Left lung (tissue), 4 donors: ENCODE measurements at regions not wholly inside any gene's neighbourhood (a gene's known extent, or its start where the extent isn't known, plus 50 kb on each side); places are given as distances from the start of the nearest gene placed in this dataset.
A peak's percentile ranks its signal among the peaks of the same experiment; 100 is the strongest.

Experiments
- ATAC-seq: fragments of 200-7000 bp; cut with Tn5 transposase; one replicate; pipeline ENCODE4 v1.9.1; 2020; ENCODE audit warnings: moderate library complexity
- DNase-seq, 4 donors: peaks; one replicate each; pipeline ENCODE4 v3.0.0-alpha.2; 2013 to 2020
- H3K27ac ChIP-seq, 2 donors: fragments of 200-600 bp; sonication (generic) in 1 of 2; one replicate each; pipeline versions ENCODE4 v1.5.0 to v1.8.0; 2020 to 2021
- H3K27me3 ChIP-seq, 2 donors: fragments of 200-600 bp; sonication (generic) in 1 of 2; one replicate each; pipeline versions ENCODE4 v1.5.0 to v1.8.0; 2020 to 2021
- H3K36me3 ChIP-seq, 2 donors: fragments of 200-600 bp; sonication (generic) in 1 of 2; one replicate each; pipeline versions ENCODE4 v1.5.0 to v1.8.0; 2020 to 2021
- H3K4me1 ChIP-seq, 2 donors: fragments of 200-600 bp; one replicate each; pipeline ENCODE4 v1.8.0; 2021
- H3K4me3 ChIP-seq, 2 donors: fragments of 200-600 bp; sonication (generic) in 1 of 2; one replicate each; pipeline versions ENCODE4 v1.5.0 to v1.8.0; 2020 to 2021; ENCODE audit warnings: mild to moderate bottlenecking in 1 of 2
- H3K9me3 ChIP-seq, 2 donors: fragments of 200-600 bp; sonication (generic) in 1 of 2; one replicate each; pipeline versions ENCODE4 v1.5.0 to v1.8.0; 2020 to 2021
- intact Hi-C, 2 donors: fragments of 100-400 bp; cut with DNase I; formaldehyde crosslinking; loops; one replicate each; pipeline versions ENCODE4 v1.11.2 to v1.14.2; 2022
- TF ChIP-seq, protein P1 (sequence below), 2 donors: fragments of 200-600 bp; sonication (generic) in 1 of 2; IDR thresholded peaks; one replicate each; pipeline versions ENCODE4 v1.5.0 to v1.8.0; 2021; ENCODE audit warnings: antibody characterized with exemption in 2 of 2
- donor health status: DM: no; HTN: yes; CAD: no.
- donor health status: DM: no; HTN: no; CAD: no.

DNA sequence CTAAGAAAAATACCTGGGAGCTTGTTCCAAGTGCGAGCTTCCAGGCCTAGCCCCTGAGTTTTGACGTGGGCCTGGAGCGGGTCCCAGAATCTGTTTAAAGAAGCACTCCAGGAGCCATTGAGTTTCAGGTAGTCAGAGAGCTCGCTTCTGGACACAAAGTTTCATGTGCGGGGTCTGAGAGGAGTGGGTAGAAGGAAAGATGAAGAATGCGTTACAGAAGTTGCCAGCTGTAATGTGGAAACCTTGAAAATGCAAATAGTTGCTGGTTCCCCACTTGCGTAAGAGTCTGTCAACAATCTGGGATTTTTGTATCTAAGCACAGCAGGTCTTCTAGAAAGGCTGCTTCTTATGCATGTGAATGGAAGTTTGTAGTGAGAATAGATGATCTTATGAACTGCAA is 77.5 kb upstream of the CLCN4 start:
- Histone ChIP-seq H3K4me1 (peaks cover 5 to 15% of the 10 kb centered on the region in 2 donors), H3K27ac (no peak overlapping the region), H3K9me3 (no peaks in the 10 kb centered on the region), H3K36me3 (peaks cover 0 to 14% of the 10 kb centered on the region in 2 donors), H3K4me3 (no peak overlapping the region), H3K27me3 (no peaks in the 10 kb centered on the region)
- DNase-seq (peak in 3 of 4 donors; percentile 25 to 63 (median 59)), ATAC-seq (peak; percentile 82)
- intact Hi-C loops, result no loop called here
- TF ChIP-seq, protein P1, sequence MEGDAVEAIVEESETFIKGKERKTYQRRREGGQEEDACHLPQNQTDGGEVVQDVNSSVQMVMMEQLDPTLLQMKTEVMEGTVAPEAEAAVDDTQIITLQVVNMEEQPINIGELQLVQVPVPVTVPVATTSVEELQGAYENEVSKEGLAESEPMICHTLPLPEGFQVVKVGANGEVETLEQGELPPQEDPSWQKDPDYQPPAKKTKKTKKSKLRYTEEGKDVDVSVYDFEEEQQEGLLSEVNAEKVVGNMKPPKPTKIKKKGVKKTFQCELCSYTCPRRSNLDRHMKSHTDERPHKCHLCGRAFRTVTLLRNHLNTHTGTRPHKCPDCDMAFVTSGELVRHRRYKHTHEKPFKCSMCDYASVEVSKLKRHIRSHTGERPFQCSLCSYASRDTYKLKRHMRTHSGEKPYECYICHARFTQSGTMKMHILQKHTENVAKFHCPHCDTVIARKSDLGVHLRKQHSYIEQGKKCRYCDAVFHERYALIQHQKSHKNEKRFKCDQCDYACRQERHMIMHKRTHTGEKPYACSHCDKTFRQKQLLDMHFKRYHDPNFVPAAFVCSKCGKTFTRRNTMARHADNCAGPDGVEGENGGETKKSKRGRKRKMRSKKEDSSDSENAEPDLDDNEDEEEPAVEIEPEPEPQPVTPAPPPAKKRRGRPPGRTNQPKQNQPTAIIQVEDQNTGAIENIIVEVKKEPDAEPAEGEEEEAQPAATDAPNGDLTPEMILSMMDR (IDR thresholded peaks at IDR 0.05), result no peak

DNA sequence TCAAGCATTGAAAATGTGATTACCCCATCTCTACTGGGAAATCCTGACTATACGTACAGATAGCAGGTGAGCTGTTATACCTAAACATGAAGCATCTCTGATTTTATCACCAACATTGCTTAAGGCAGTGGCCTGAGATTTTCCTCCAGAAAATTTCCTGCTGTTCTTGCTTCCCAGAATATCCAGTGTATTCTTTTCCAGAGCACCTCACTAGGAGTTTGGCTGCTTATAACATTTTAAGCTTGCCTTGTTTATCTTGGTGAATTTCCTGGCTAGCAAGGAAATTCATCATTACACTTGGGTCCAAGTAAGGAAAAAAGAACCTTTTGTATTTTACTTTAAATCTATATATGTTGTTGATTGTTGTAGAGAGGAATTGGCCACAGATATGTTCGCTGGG is 73.0 kb upstream of the CLCN4 start:
- no peak for ATAC-seq
- intact Hi-C loops, result no loop called here
- Histone ChIP-seq H3K36me3 (peaks cover 0 to 14% of the 10 kb centered on the region in 2 donors), H3K4me1 (peaks cover 5 to 30% of the 10 kb centered on the region in 2 donors), H3K9me3 (no peaks in the 10 kb centered on the region), H3K4me3 (no peak overlapping the region), H3K27me3 (no peaks in the 10 kb centered on the region), H3K27ac (peak overlapping the region; percentile 61 to 67)
- TF ChIP-seq, protein P1 (IDR thresholded peaks at IDR 0.05), result no peak
- DNase-seq, result no peak

DNA sequence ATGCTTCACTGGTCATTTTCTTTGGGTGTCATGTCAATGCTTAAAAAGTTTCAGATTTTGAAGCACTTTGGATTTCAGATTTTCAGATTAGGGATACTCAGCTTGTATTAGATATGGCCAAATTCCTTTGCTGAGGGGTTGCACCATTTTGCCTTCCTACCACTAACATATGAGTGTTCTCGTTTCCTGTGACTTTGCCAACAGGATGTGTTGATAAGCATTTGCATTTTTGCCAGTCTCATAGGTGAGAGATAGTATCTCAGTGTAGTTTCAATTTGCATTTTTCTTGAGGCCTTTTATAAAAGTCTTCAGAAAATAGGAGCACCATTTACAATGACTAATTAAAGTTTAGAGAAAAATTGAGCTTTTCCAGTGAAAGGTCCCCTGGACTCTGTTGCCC is 71.6 kb upstream of the CLCN4 start:
- peaks cover 5 to 39% of the 10 kb centered on the region in 2 donors for H3K4me1 ChIP-seq
- ATAC-seq, result no peak
- no peak overlapping the region for H3K4me3 ChIP-seq
- no peaks in the 10 kb centered on the region for H3K9me3 ChIP-seq
- no peak for DNase-seq
- intact Hi-C loops, result no loop called here
- H3K27me3 ChIP-seq, result no peaks in the 10 kb centered on the region
- TF ChIP-seq, protein P1 (IDR thresholded peaks at IDR 0.05), result no peak
- no peak overlapping the region for H3K27ac ChIP-seq
- H3K36me3 ChIP-seq, result peaks cover 0 to 12% of the 10 kb centered on the region in 2 donors

DNA sequence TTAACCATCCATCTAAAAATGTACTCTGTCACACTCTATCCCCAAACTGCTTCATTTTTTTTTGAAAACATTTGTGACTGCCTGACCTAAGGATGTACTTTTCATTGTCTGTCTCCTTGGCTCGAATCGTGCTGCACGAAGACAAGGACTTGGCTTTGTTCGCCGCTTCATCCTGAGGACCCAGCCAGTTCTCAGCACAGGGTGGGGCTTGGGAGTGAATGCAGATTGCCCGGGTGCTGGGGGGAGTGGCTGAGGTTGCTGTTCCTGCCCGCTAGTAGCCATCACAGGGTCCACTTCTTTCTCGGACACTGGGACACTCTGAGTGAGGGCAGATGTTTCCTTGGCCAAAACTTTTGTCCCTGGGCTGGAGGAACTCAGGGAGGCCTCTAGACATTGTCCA is 70.1 kb upstream of the CLCN4 start:
- Histone ChIP-seq H3K27me3 (no peaks in the 10 kb centered on the region), H3K36me3 (peaks cover 0 to 9% of the 10 kb centered on the region in 2 donors), H3K9me3 (no peaks in the 10 kb centered on the region), H3K4me1 (peaks cover 5 to 40% of the 10 kb centered on the region in 2 donors), H3K27ac (peak overlapping the region in 1 of 2 donors; percentile 33), H3K4me3 (no peak overlapping the region)
- intact Hi-C loops, result no loop called here
- DNase-seq, result no peak
- ATAC-seq, result no peak
- TF ChIP-seq, protein P1 (IDR thresholded peaks at IDR 0.05), result no peak

DNA sequence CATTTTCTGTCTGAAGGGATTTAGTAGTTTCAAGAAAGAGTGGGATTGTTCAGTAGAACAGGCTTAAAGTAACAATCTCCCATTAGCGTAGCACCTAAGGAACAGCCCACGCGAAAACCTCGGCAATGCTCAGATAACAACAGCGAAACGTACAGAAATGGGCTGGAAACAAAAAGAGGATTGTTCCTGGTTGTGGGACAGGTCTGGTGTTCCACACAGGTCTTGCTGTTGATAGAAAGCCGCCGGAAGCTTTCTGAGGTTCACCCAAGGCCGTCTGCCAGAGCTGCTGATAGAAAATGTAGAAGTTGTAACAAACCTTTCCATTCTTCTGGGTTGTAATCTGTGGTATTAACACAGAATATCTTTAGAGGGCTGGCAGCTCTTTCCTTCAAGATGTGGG is 69.4 kb upstream of the CLCN4 start:
- intact Hi-C loops, result no loop called here
- DNase-seq, result no peak

More for the DNA sequence above, 69.4 kb upstream of the CLCN4 start:
- Histone ChIP-seq H3K36me3 (peaks cover 0 to 10% of the 10 kb centered on the region in 2 donors), H3K27ac (no peak overlapping the region), H3K27me3 (no peaks in the 10 kb centered on the region), H3K4me1 (peaks cover 5 to 40% of the 10 kb centered on the region in 2 donors), H3K9me3 (no peaks in the 10 kb centered on the region), H3K4me3 (no peak overlapping the region)
- ATAC-seq, result no peak
- TF ChIP-seq, protein P1 (IDR thresholded peaks at IDR 0.05), result no peak
